HCT116 (cell line): ENCODE measurements at regions not wholly inside any gene's neighbourhood (a gene's known extent, or its start where the extent isn't known, plus 50 kb on each side); places are given as distances from the start of the nearest gene placed in this dataset.

ENCODE experiments used
- ATAC-seq: fragments of 200-7000 bp; cut with Tn5 transposase; 2 replicates; pipeline ENCODE4 v1.9.1; 2020; ENCODE audit warnings: mild to moderate bottlenecking, moderate library complexity
- BruUV-seq: library from RNA; stranded (reverse); fragments of 400-500 nt; replicated peaks from 2 replicates; lab custom pipeline; 2021; lab: Mats Ljungman, UMichigan
- CTCF ChIA-PET: fragments of 300-600 bp; sonication (Branson Sonifier 250); formaldehyde crosslinking; loops from one replicate; lab custom pipeline; 2021; ENCODE audit warnings: antibody characterized with exemption; lab: Charles Lee
- POLR2A ChIA-PET: fragments of 300-600, 350-600 bp; sonication (Branson Sonifier 250); formaldehyde crosslinking; loops from one replicate; lab custom pipeline; 2021; ENCODE audit warnings: antibody characterized with exemption; lab: Charles Lee
- RAD21 ChIA-PET, 2 experiments: fragments of 300-600 bp; sonication (Branson Sonifier 250); formaldehyde crosslinking; loops; one replicate each; lab custom pipeline; 2023; ENCODE audit warnings: low total read pairs in 2 of 2; ENCODE audit not compliant: uncharacterized antibody in 2 of 2, unreplicated experiment in 2 of 2, low non-redundant PET in 1 of 2; lab: Charles Lee
- DNase-seq: peaks from one replicate; pipeline ENCODE4 v3.0.0-alpha.2; 2010; ENCODE audit warnings: low read depth, low spot score
- H2AFZ ChIP-seq: fragments of 200-600 bp; shearing (Covaris generic), sonication (generic); 2 replicates; pipeline ENCODE4 v1.6.1; 2017; ENCODE audit warnings: low read depth, mixed run types, mixed read lengths, antibody characterized with exemption, low read length; ENCODE audit not compliant: poor library complexity, severe bottlenecking
- H3K27ac ChIP-seq: 2 replicates; pipeline ENCODE4 v1.5.1; 2012; ENCODE audit warnings: low read depth, low read length
- H3K27me3 ChIP-seq: fragments of 200-600 bp; sonication (generic); 2 replicates; pipeline ENCODE4 v1.6.1; 2016; ENCODE audit warnings: mixed run types, low read length, mixed read lengths; ENCODE audit not compliant: insufficient read depth
- H3K36me3 ChIP-seq, 2 experiments: fragments of 200-500 bp in 1 of 2; fragments of 200-600 bp in 1 of 2; sonication (Bioruptor generic) in 1 of 2; sonication (generic) in 1 of 2; 2 replicates each; pipeline versions ENCODE4 v1.5.1 to v1.6.1; 2014 to 2016; ENCODE audit warnings: low read length in 2 of 2, inconsistent platforms in 1 of 2, mixed read lengths in 1 of 2, mixed run types in 1 of 2; ENCODE audit not compliant: insufficient read depth in 2 of 2, control insufficient read depth in 1 of 2
- H3K4me1 ChIP-seq, 2 experiments: fragments of 200-600 bp in 1 of 2; sonication (generic) in 1 of 2; 2 replicates each; pipeline versions ENCODE4 v1.5.1 to v1.6.1; 2012 to 2017; ENCODE audit warnings: low read length in 2 of 2, inconsistent platforms in 1 of 2, mild to moderate bottlenecking in 1 of 2, mixed read lengths in 1 of 2, mixed run types in 1 of 2, moderate library complexity in 1 of 2; ENCODE audit not compliant: insufficient read depth in 2 of 2, control insufficient read depth in 1 of 2
- H3K4me2 ChIP-seq: fragments of 200-600 bp; sonication (generic); 2 replicates; pipeline ENCODE4 v1.6.1; 2017; ENCODE audit warnings: mixed run types, low read length, mixed read lengths
- H3K4me3 ChIP-seq, 2 experiments: fragments of 200-600 bp in 1 of 2; sonication (generic) in 1 of 2; replicated peaks in 1 of 2; 2 replicates each; pipeline ENCODE4 v1.5.1; 2011 to 2016; ENCODE audit warnings: low read length in 2 of 2, control low read depth in 1 of 2, low read depth in 1 of 2, mild to moderate bottlenecking in 1 of 2, mixed read lengths in 1 of 2, mixed run types in 1 of 2
- H3K79me2 ChIP-seq: fragments of 200-600 bp; sonication (generic); 2 replicates; pipeline ENCODE4 v1.6.1; 2017; ENCODE audit warnings: mild to moderate bottlenecking, mixed run types, low read length, moderate library complexity, mixed read lengths; ENCODE audit not compliant: insufficient read depth
- H3K9ac ChIP-seq: fragments of 200-600 bp; sonication (generic); 2 replicates; pipeline ENCODE4 v1.6.1; 2016; ENCODE audit warnings: low read length, mixed read lengths
- H3K9me2 ChIP-seq: fragments of 200-600 bp; sonication (generic), shearing (Covaris generic); 2 replicates; pipeline ENCODE4 v1.6.1; 2017; ENCODE audit warnings: mixed run types, mild to moderate bottlenecking, moderate library complexity; ENCODE audit not compliant: insufficient read depth
- H3K9me3 ChIP-seq, 2 experiments: fragments of 200-500 bp in 1 of 2; fragments of 200-600 bp in 1 of 2; sonication (Bioruptor generic) in 1 of 2; sonication (generic) in 1 of 2; 2 replicates each; pipeline ENCODE4 v1.6.1; 2014 to 2017; ENCODE audit warnings: low read length in 2 of 2, mixed read lengths in 2 of 2, inconsistent platforms in 1 of 2, low read depth in 1 of 2, mild to moderate bottlenecking in 1 of 2, mixed run types in 1 of 2, moderate library complexity in 1 of 2; ENCODE audit not compliant: control insufficient read depth in 1 of 2, insufficient read depth in 1 of 2
- H4K20me1 ChIP-seq: fragments of 200-600 bp; sonication (generic), shearing (Covaris generic); 2 replicates; pipeline ENCODE4 v1.6.1; 2017; ENCODE audit warnings: mixed run types, mild to moderate bottlenecking, moderate library complexity; ENCODE audit not compliant: insufficient read depth
- CBX3 ChIP-seq: IDR thresholded peaks from 2 replicates; pipeline ENCODE4 v1.6.1; 2012; ENCODE audit warnings: low read depth
- CEBPB ChIP-seq: IDR thresholded peaks from 2 replicates; pipeline ENCODE4 v1.6.1; 2012; ENCODE audit warnings: low read depth
- EGR1 ChIP-seq: IDR thresholded peaks from 2 replicates; pipeline ENCODE4 v1.6.1; 2012; ENCODE audit warnings: low read depth
- ELF1 ChIP-seq: IDR thresholded peaks from 2 replicates; pipeline ENCODE4 v1.6.1; 2012; ENCODE audit warnings: low read depth, borderline replicate concordance
- EZH2phosphoT487 ChIP-seq: fragments of 200-600 bp; IDR thresholded peaks from 2 replicates; pipeline ENCODE4 v1.6.1; 2018; ENCODE audit warnings: antibody characterized with exemption, borderline replicate concordance
- FOSL1 ChIP-seq: IDR thresholded peaks from 2 replicates; pipeline ENCODE4 v1.6.1; 2012; ENCODE audit warnings: low read depth
- JUND ChIP-seq: IDR thresholded peaks from 2 replicates; pipeline ENCODE4 v1.6.1; 2012
- POLR2A ChIP-seq: IDR thresholded peaks from 2 replicates; pipeline ENCODE4 v1.7.0; 2011; ENCODE audit warnings: borderline replicate concordance; ENCODE audit not compliant: insufficient read depth, insufficient read length; ENCODE audit errors: extremely low read depth
- POLR2AphosphoS5 ChIP-seq: IDR thresholded peaks from 2 replicates; pipeline ENCODE4 v1.6.1; 2011; ENCODE audit warnings: mild to moderate bottlenecking, low read depth, low read length, moderate library complexity
- RAD21 ChIP-seq: IDR thresholded peaks from 2 replicates; pipeline ENCODE4 v1.6.1; 2012; ENCODE audit warnings: low read depth, mild to moderate bottlenecking
- REST ChIP-seq: IDR thresholded peaks from 2 replicates; pipeline ENCODE4 v1.6.1; 2012; ENCODE audit warnings: low read depth
- SIN3A ChIP-seq: IDR thresholded peaks from 2 replicates; pipeline ENCODE4 v1.6.1; 2012; ENCODE audit warnings: low read depth
- SRF ChIP-seq: IDR thresholded peaks from 2 replicates; pipeline ENCODE4 v1.6.1; 2012; ENCODE audit warnings: low read depth
- TCF7L2 ChIP-seq: IDR thresholded peaks from 2 replicates; pipeline ENCODE4 v1.7.0; 2011; ENCODE audit warnings: borderline replicate concordance, inconsistent platforms; ENCODE audit not compliant: insufficient read depth, insufficient read length; ENCODE audit errors: extremely low read depth
- ZNF274 ChIP-seq: fragments of 200-500 bp; sonication (Bioruptor generic); IDR thresholded peaks from 2 replicates; pipeline ENCODE4 v1.6.1; 2014; ENCODE audit warnings: mild to moderate bottlenecking, low read depth, low read length, inconsistent platforms
- intact Hi-C: fragments of 100-400 bp; cut with micrococcal nuclease; formaldehyde crosslinking; loops from 2 replicates; pipeline ENCODE4 v1.10.0; 2022
- TF ChIP-seq, protein P1 (sequence below): IDR thresholded peaks from 2 replicates; pipeline ENCODE4 v1.6.1; 2012
- TF ChIP-seq, protein P2 (sequence below): IDR thresholded peaks from 2 replicates; pipeline ENCODE4 v1.6.1; 2012

- intact Hi-C loops: no loop called here
- Histone ChIP-seq H3K9me3 (no peaks in the 10 kb centered on the region), H3K27ac (no peak overlapping the region), H3K9ac (no peak overlapping the region), H3K79me2 (no peaks in the 10 kb centered on the region), H3K4me3 (no peak overlapping the region), H3K36me3 (no peaks in the 10 kb centered on the region), H4K20me1 (no peaks in the 10 kb centered on the region), H3K9me2 (no peaks in the 10 kb centered on the region), H2AFZ (no peak overlapping the region), H3K4me1 (no peaks in the 10 kb centered on the region), H3K4me2 (no peak overlapping the region), H3K27me3 (no peaks in the 10 kb centered on the region)
- RAD21 ChIA-PET: no interaction called here
- CTCF ChIA-PET: no interaction called here
- ATAC-seq: no peak
- POLR2A ChIA-PET: no interaction called here
- TF ChIP-seq FOSL1: no peak
- TF ChIP-seq ZNF274: no peak
- TF ChIP-seq POLR2A: no peak
- TF ChIP-seq, protein P1, sequence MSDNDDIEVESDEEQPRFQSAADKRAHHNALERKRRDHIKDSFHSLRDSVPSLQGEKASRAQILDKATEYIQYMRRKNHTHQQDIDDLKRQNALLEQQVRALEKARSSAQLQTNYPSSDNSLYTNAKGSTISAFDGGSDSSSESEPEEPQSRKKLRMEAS: no peak
- no peak for TF ChIP-seq REST
- no peak for TF ChIP-seq RAD21
- no peak for TF ChIP-seq SRF
- TF ChIP-seq EGR1: no peak
- no peak for DNase-seq
- BruUV-seq: no TSS peak
These were observed 118.2 kb upstream of the MPDZ start for GRCh38 chr9:13397661-13398060.

DNA sequence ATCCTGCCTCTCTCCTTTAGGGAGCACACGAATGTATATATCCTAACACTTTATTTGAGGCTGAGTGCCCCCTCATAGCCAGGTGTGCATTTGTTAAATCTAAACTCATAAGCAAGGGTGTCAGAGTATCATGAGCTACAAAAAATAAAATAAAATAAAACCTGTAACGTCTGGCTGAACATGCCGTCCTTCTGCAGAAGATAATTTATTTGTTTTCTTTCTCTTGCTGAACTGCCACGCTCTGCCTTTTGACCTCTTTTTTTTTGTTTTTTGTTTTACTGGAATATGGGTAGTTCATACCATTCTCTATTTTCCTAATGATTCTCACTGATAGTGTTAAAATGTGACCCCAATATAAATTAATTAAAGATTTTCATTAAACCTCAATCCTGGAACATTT lies 117.7 kb upstream of the MPDZ start:
- Histone ChIP-seq H2AFZ (no peak overlapping the region), H4K20me1 (no peaks in the 10 kb centered on the region), H3K27me3 (no peaks in the 10 kb centered on the region), H3K4me3 (no peak overlapping the region), H3K9me2 (no peaks in the 10 kb centered on the region), H3K36me3 (no peaks in the 10 kb centered on the region), H3K4me1 (no peaks in the 10 kb centered on the region), H3K79me2 (no peaks in the 10 kb centered on the region), H3K4me2 (no peak overlapping the region), H3K9me3 (no peaks in the 10 kb centered on the region), H3K9ac (no peak overlapping the region), H3K27ac (no peak overlapping the region)
- ChIA-PET CTCF (no interaction called here), RAD21 (no interaction called here), POLR2A (no interaction called here)
- ATAC-seq (no peak), DNase-seq (no peak)
- BruUV-seq: no TSS peak
- intact Hi-C loops: no loop called here
- TF ChIP-seq EZH2phosphoT487: no peak
- no peak for TF ChIP-seq CEBPB
- TF ChIP-seq RAD21: no peak
- no peak for TF ChIP-seq SRF
- TF ChIP-seq FOSL1: no peak
- TF ChIP-seq, protein P2, sequence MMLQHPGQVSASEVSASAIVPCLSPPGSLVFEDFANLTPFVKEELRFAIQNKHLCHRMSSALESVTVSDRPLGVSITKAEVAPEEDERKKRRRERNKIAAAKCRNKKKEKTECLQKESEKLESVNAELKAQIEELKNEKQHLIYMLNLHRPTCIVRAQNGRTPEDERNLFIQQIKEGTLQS: no peak
- TF ChIP-seq POLR2A: no peak
- TF ChIP-seq ZNF274: no peak
- no peak for TF ChIP-seq JUND
- TF ChIP-seq POLR2AphosphoS5: no peak
- TF ChIP-seq SIN3A: no peak
- no peak for TF ChIP-seq ELF1
- no peak for TF ChIP-seq CBX3
- TF ChIP-seq TCF7L2: no peak
